Endodermal cell (in vitro differentiated cells): ENCODE measurements at regions not wholly inside any gene's neighbourhood (a gene's known extent, or its start where the extent isn't known, plus 50 kb on each side); places are given as distances from the start of the nearest gene placed in this dataset.

Source experiments
- DNase-seq: peaks from one replicate; pipeline ENCODE4 v3.0.0-alpha.2; 2017
- H3K27ac ChIP-seq: 2 replicates; pipeline ENCODE4 v1.5.1; 2013; ENCODE audit warnings: mild to moderate bottlenecking, low read depth, low read length, moderate library complexity
- H3K27me3 ChIP-seq: 2 replicates; pipeline ENCODE4 v1.6.1; 2013; ENCODE audit warnings: mild to moderate bottlenecking, low read length, moderate library complexity; ENCODE audit not compliant: insufficient read depth, control insufficient read depth, poor library complexity, severe bottlenecking
- H3K36me3 ChIP-seq: 2 replicates; pipeline ENCODE4 v1.7.0; 2013; ENCODE audit warnings: mild to moderate bottlenecking, low read length, moderate library complexity; ENCODE audit not compliant: control insufficient read depth, insufficient read depth
- H3K4me1 ChIP-seq: one replicate; pipeline ENCODE4 v1.7.0; 2013; ENCODE audit warnings: low read length; ENCODE audit not compliant: control insufficient read depth, insufficient read depth
- H3K4me3 ChIP-seq: 2 replicates; pipeline ENCODE4 v1.5.1; 2013; ENCODE audit warnings: mild to moderate bottlenecking, low read length, moderate library complexity
- H3K9ac ChIP-seq: 2 replicates; pipeline ENCODE4 v1.6.1; 2013; ENCODE audit warnings: mild to moderate bottlenecking, low read length, moderate library complexity; ENCODE audit not compliant: poor library complexity, severe bottlenecking; ENCODE audit errors: extremely low read depth
- H3K9me3 ChIP-seq: 2 replicates; pipeline ENCODE4 v1.6.1; 2013; ENCODE audit warnings: mild to moderate bottlenecking, low read length, moderate library complexity; ENCODE audit not compliant: control insufficient read depth
- H3K27ac Mint-ChIP-seq: 2 replicates; pipeline ENCODE4 v1.8.0; 2020; ENCODE audit warnings: mixed read lengths
- H3K27me3 Mint-ChIP-seq: 2 replicates; pipeline ENCODE4 v1.8.0; 2021; ENCODE audit warnings: mild to moderate bottlenecking, mixed read lengths; ENCODE audit not compliant: insufficient read depth
- H3K36me3 Mint-ChIP-seq: 2 replicates; pipeline ENCODE4 v1.8.0; 2020; ENCODE audit warnings: low read depth, mixed read lengths
- H3K4me1 Mint-ChIP-seq: 2 replicates; pipeline ENCODE4 v1.8.0; 2020; ENCODE audit warnings: mixed read lengths
- H3K4me3 Mint-ChIP-seq: 2 replicates; pipeline ENCODE4 v1.8.0; 2020; ENCODE audit warnings: mild to moderate bottlenecking, moderate library complexity, mixed read lengths
- H3K9me3 Mint-ChIP-seq: 2 replicates; pipeline ENCODE4 v1.8.0; 2020; ENCODE audit warnings: mild to moderate bottlenecking, mixed read lengths
- CTCF ChIP-seq: fragments of 200-600 bp; sonication (generic); conservative IDR thresholded peaks from 2 replicates; pipeline ENCODE4 v1.5.0; 2021; ENCODE audit warnings: antibody characterized with exemption, mild to moderate bottlenecking
- WGBS, 2 experiments: methylation state at CpG; one replicate each; pipeline versions ENCODE4 v1.1.5 to v1.1.7; 2013; ENCODE audit warnings: missing lambda C conversion rate in 2 of 2, mixed read lengths in 1 of 2; ENCODE audit not compliant: insufficient coverage in 1 of 2, insufficient read length in 1 of 2; 5-methylcytosine and 5-hydroxymethylcytosine counted together

- Mint-ChIP-seq H3K27me3 (no peaks in the 10 kb centered on the region), H3K9me3 (no peaks in the 10 kb centered on the region), H3K27ac (no peak overlapping the region), H3K4me1 (peaks cover 18% of the 10 kb centered on the region), H3K4me3 (no peak overlapping the region), H3K36me3 (no peaks in the 10 kb centered on the region)
- Histone ChIP-seq H3K27ac (no peak overlapping the region), H3K27me3 (no peaks in the 10 kb centered on the region), H3K9ac (no peak overlapping the region), H3K4me1 (peaks cover 4% of the 10 kb centered on the region), H3K9me3 (no peaks in the 10 kb centered on the region), H3K4me3 (no peak overlapping the region), H3K36me3 (no peaks in the 10 kb centered on the region)
- DNase-seq = no peak
- 96 to 100% methylated on average over 2 to 5 of the region's 5 CpGs for WGBS, 2 experiments
- TF ChIP-seq CTCF = no peak
These were observed 120.3 kb upstream of the TMEM106B start for GRCh38 chr7:12090757-12091221.

GRCh38 chr7:12091231-12091630 is 119.9 kb upstream of the TMEM106B start:
- H3K27ac Mint-ChIP-seq = no peak overlapping the region
- no peaks in the 10 kb centered on the region for H3K27me3 ChIP-seq
- no peak overlapping the region for H3K4me3 Mint-ChIP-seq

GRCh38 chr7:12092499-12093130 is 118.5 kb upstream of the TMEM106B start:
- peaks cover 18% of the 10 kb centered on the region for H3K4me1 Mint-ChIP-seq
- no peak overlapping the region for H3K9ac ChIP-seq
- DNase-seq = no peak
- no peaks in the 10 kb centered on the region for H3K9me3 Mint-ChIP-seq
- H3K27ac ChIP-seq = no peak overlapping the region
- no peaks in the 10 kb centered on the region for H3K27me3 ChIP-seq
- 89% methylated on average over 5 of the region's 5 CpGs; no CpG with 5 or more reads in 1 of the 2 experiments for WGBS, 2 experiments
- H3K36me3 Mint-ChIP-seq = no peaks in the 10 kb centered on the region
- peaks cover 4% of the 10 kb centered on the region for H3K4me1 ChIP-seq
- no peaks in the 10 kb centered on the region for H3K36me3 ChIP-seq
- H3K9me3 ChIP-seq = no peaks in the 10 kb centered on the region
- no peak overlapping the region for H3K4me3 ChIP-seq
- H3K4me3 Mint-ChIP-seq = no peak overlapping the region
- H3K27me3 Mint-ChIP-seq = no peaks in the 10 kb centered on the region
- peak overlapping the region; percentile 32 for H3K27ac Mint-ChIP-seq
- no peak for TF ChIP-seq CTCF

More at GRCh38 chr7:12091231-12091630, 119.9 kb upstream of the TMEM106B start:
- peak overlapping the region; percentile 67 for H3K27ac ChIP-seq
- DNase-seq = no peak
- peaks cover 4% of the 10 kb centered on the region for H3K4me1 ChIP-seq
- no peaks in the 10 kb centered on the region for H3K36me3 ChIP-seq
- H3K4me3 ChIP-seq = no peak overlapping the region
- Mint-ChIP-seq H3K9me3 (no peaks in the 10 kb centered on the region), H3K27me3 (no peaks in the 10 kb centered on the region), H3K4me1 (peaks cover 18% of the 10 kb centered on the region), H3K36me3 (no peaks in the 10 kb centered on the region)
- no peak overlapping the region for H3K9ac ChIP-seq
- H3K9me3 ChIP-seq = no peaks in the 10 kb centered on the region
- TF ChIP-seq CTCF = no peak
- WGBS, 2 experiments = 76 to 80% methylated on average over 3 to 4 of the region's 4 CpGs
